GM10248 (cell line): ENCODE measurements at regions not wholly inside any gene's neighbourhood (a gene's known extent, or its start where the extent isn't known, plus 50 kb on each side); places are given as distances from the start of the nearest gene placed in this dataset.

Experiments
- CTCF ChIA-PET: fragments of 300-600 bp; sonication (Branson Sonifier 250); formaldehyde crosslinking; extraction: SDS; loops from one replicate; lab custom pipeline; 2021; ENCODE audit warnings: antibody characterized with exemption; lab: Yijun Ruan, JAX
- POLR2A ChIA-PET: fragments of 350-650 bp; sonication (Branson Sonifier 250); formaldehyde crosslinking; extraction: SDS; loops from one replicate; lab custom pipeline; 2020; ENCODE audit warnings: antibody characterized with exemption; lab: Yijun Ruan, JAX
- DNase-seq: peaks from one replicate; pipeline ENCODE4 v3.0.0; 2012; ENCODE audit errors: extremely low spot score
- TF ChIP-seq, protein P1 (sequence below): IDR thresholded peaks from 2 replicates; pipeline ENCODE4 v1.5.1; 2012; ENCODE audit warnings: mild to moderate bottlenecking, low read depth; ENCODE audit errors: extremely low read depth, missing control alignments, control extremely low read depth

DNA sequence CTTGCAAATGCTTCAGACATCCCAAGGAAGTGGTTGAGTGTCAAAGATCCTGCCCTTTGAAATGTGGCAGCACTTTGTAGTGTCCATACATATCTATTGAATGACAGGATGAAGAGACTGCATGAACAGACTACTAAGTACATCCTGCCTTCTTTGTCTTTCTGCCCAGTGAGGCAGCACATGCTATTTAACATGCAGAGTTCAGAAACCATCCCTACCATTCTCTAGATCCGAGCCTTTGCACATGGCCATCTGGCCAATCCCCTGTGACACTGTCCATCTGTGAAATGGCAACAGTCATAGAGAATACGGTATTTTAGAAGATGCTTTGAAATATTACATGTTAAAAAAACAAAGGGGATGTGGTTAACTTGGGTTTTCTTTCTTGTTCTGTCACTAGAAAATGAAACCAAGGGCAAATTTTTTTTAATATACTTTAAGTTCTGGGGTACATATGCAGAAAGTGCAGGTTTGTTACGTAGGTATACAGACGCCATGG is 519.6 kb downstream of the NTRK3 start:
- no peak for DNase-seq
- ChIA-PET CTCF (no interaction called here), POLR2A (no interaction called here)
- TF ChIP-seq, protein P1, sequence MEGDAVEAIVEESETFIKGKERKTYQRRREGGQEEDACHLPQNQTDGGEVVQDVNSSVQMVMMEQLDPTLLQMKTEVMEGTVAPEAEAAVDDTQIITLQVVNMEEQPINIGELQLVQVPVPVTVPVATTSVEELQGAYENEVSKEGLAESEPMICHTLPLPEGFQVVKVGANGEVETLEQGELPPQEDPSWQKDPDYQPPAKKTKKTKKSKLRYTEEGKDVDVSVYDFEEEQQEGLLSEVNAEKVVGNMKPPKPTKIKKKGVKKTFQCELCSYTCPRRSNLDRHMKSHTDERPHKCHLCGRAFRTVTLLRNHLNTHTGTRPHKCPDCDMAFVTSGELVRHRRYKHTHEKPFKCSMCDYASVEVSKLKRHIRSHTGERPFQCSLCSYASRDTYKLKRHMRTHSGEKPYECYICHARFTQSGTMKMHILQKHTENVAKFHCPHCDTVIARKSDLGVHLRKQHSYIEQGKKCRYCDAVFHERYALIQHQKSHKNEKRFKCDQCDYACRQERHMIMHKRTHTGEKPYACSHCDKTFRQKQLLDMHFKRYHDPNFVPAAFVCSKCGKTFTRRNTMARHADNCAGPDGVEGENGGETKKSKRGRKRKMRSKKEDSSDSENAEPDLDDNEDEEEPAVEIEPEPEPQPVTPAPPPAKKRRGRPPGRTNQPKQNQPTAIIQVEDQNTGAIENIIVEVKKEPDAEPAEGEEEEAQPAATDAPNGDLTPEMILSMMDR, result no peak

DNA sequence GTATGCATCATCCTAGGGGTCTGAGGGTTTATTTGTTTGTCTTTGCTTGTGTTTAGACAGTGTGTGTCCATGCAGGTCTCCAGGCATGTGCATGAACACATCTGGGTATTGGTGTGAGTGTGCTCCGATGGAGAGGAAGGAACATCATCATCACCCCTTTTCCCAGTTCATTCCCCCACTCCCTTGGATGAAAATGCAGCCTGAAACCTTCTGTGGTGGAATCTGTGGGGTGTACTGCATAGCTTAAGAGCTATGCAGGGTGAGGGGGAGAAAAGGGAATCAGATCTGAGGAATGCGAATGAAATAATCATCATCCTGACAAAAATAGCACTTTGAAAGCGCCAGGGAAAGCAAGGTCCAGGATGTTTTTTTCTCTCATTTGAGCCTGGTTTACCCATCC is 520.1 kb downstream of the NTRK3 start:
- DNase-seq, result no peak
- ChIA-PET CTCF (no interaction called here), POLR2A (no interaction called here)
- TF ChIP-seq, protein P1, result no peak

DNA sequence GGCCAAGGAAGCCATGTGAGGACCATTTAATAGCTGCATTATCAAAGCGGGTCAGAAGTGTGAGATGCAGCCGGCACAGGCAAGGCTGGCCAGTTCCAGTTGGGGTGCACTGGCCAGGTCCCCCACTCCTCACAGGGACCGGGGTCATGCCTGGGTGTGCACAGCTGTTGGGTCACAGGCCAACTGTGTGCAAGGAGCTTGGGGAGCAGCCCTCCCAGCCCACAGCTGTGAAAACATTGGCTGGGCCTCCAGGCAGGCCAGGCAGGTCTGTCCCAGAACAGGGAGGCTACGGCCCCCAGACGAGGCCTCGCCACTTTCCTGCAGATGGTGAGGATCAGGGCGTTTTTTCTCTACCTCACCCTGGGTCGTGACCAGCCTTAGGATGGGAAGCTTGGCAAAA is 521.0 kb downstream of the NTRK3 start:
- POLR2A ChIA-PET, result no interaction called here

DNA sequence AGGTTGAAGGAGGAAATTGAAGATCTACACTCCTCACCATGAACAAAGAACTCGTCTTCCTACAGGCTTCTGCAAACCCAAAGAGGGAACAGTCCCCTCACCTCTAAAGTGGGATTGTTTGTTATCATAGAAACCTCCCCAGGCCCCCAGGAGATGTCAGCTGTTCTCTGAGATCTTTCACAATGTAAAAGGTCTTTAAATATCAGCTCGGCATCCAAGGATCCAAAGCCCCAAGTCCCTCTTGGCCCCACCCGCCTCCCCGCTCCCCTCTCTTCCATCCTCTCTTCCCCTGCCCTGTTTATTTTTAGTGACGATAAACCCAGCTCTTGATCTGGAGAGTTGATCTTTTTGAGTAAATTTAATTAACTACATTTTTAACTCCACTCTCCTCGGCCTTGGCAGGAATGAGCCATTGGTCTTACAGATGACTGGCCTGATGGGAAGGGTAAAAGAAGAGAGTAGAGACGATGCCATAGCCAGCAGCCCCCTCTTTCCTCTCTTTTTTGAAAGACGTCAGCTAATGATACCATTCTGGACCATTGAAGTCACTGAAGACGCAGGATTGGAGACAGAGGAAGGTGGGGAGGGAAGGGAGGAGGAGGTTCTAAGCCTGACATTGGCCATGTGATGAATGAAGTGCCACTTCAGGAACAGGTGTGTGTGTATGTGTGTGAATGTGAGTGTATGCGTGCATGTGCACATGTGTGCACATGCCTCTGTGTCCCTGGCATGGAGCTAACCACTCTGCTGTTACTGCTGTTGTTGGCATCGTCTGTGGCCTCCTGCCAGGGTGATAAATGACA is 521.8 kb downstream of the NTRK3 start:
- CTCF ChIA-PET, result no interaction called here
- POLR2A ChIA-PET, result no interaction called here
- TF ChIP-seq, protein P1, result no peak
- DNase-seq, result no peak

More for the DNA sequence above, 521.0 kb downstream of the NTRK3 start:
- CTCF ChIA-PET, result no interaction called here
- no peak for DNase-seq
- TF ChIP-seq, protein P1, result no peak

DNA sequence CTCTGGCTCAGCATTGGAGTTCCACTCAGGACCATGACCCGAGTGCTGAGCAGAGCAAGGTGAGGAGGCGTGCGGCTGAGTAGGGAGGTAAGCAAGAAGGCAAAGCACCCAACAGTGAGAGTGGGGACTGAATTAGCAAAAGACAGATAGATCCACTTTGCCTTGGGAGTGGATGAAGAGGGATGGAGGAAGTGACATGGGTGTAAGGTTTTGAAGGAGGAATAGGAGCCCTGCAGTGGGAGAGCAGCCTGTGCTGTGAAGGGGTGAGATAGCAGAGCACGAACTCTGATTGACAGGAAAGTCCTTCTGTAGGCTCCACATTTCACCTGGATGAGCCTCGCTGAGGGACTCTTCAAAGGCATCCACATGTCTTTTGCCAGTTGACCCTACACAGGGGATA is 522.6 kb downstream of the NTRK3 start:
- TF ChIP-seq, protein P1, result no peak
- no peak for DNase-seq
- POLR2A ChIA-PET, result no interaction called here
- CTCF ChIA-PET, result no interaction called here

DNA sequence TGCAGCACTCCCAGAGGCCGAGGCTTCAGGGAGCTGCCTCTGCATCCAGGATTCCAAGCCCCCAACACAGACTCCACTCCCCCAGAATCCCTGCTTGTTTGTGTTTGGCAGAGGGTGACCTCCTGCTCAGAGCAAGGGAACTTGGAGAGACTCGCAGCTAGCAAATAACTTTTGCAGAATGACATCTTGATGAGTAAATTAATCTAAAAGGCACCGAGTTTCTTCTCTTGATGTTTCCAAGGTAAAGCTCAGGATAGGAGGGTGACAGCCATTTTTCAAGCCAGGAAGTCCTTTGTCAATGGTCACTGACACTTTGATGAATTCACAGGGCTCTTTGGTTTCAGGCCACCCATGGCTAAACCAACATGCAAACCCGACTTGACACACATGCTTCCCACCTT is 523.0 kb downstream of the NTRK3 start:
- ChIA-PET POLR2A (no interaction called here), CTCF (no interaction called here)
- TF ChIP-seq, protein P1, result no peak

More for the DNA sequence above, 523.0 kb downstream of the NTRK3 start:
- no peak for DNase-seq
